IMR-90 (cell line): ENCODE measurements at regions not wholly inside any gene's neighbourhood (a gene's known extent, or its start where the extent isn't known, plus 50 kb on each side); places are given as distances from the start of the nearest gene placed in this dataset.

Experiments
- ATAC-seq: fragments of 200-7000 bp; cut with Tn5 transposase; 2 replicates; pipeline ENCODE4 v1.9.1; 2020; ENCODE audit warnings: low read depth, mild to moderate bottlenecking, moderate library complexity
- BruUV-seq: library from RNA; stranded (reverse); fragments of 400-500 nt; replicated peaks from 2 replicates; lab custom pipeline; 2021; lab: Mats Ljungman, UMichigan
- CTCF ChIA-PET: fragments of 300-600 bp; formaldehyde crosslinking; extraction: SDS; loops from one replicate; lab custom pipeline; 2021; ENCODE audit warnings: antibody characterized with exemption; lab: Yijun Ruan, JAX
- POLR2A ChIA-PET: fragments of 300-600 bp; sonication (Branson Sonifier 250); formaldehyde crosslinking; loops from one replicate; lab custom pipeline; 2022; ENCODE audit warnings: antibody characterized with exemption; ENCODE audit not compliant: unreplicated experiment; lab: Charles Lee
- DNase-seq: peaks from one replicate; pipeline ENCODE4 v3.0.0; 2013
- H2AFZ ChIP-seq: replicated peaks from 2 replicates; pipeline ENCODE3; 2013; ENCODE audit warnings: low read length, mild to moderate bottlenecking; ENCODE audit not compliant: poor library complexity
- H2AK5ac ChIP-seq: 2 replicates; pipeline ENCODE4 v1.6.1; 2013; ENCODE audit warnings: low read depth, low read length, inconsistent platforms
- H2AK9ac ChIP-seq: replicated peaks from 2 replicates; pipeline ENCODE3; 2013; ENCODE audit warnings: mild to moderate bottlenecking, low read depth, low read length, moderate library complexity; ENCODE audit not compliant: poor library complexity
- H2BK120ac ChIP-seq: 2 replicates; pipeline ENCODE4 v1.6.1; 2013; ENCODE audit warnings: low read depth, low read length, inconsistent platforms
- H2BK15ac ChIP-seq: 3 replicates; pipeline ENCODE4 v1.6.1; 2013; ENCODE audit warnings: low read depth, low read length, inconsistent platforms
- H2BK20ac ChIP-seq: 2 replicates; pipeline ENCODE4 v1.6.1; 2013; ENCODE audit warnings: low read depth, mild to moderate bottlenecking, inconsistent platforms, low read length, moderate library complexity
- H2BK5ac ChIP-seq: 2 replicates; pipeline ENCODE4 v1.6.1; 2013; ENCODE audit warnings: mild to moderate bottlenecking, low read depth, low read length, inconsistent platforms; ENCODE audit not compliant: poor library complexity, severe bottlenecking
- H3K14ac ChIP-seq: replicated peaks from 2 replicates; pipeline ENCODE4 v1.6.1; 2013; ENCODE audit warnings: low read depth, low read length, inconsistent platforms
- H3K18ac ChIP-seq: 2 replicates; pipeline ENCODE4 v1.6.1; 2013; ENCODE audit warnings: low read depth, low read length, control low read depth
- H3K23ac ChIP-seq: 2 replicates; pipeline ENCODE4 v1.6.1; 2013; ENCODE audit warnings: low read depth, low read length, inconsistent platforms
- H3K27ac ChIP-seq: 2 replicates; pipeline ENCODE4 v1.5.1; 2013; ENCODE audit warnings: mild to moderate bottlenecking, control low read depth, low read length; ENCODE audit not compliant: insufficient read depth
- H3K27me3 ChIP-seq: 2 replicates; pipeline ENCODE4 v1.6.1; 2013; ENCODE audit warnings: low read length; ENCODE audit not compliant: control insufficient read depth, insufficient read depth
- H3K36me3 ChIP-seq: 2 replicates; pipeline ENCODE4 v1.6.1; 2013; ENCODE audit warnings: low read length, mixed read lengths; ENCODE audit not compliant: control insufficient read depth, insufficient read depth
- H3K4ac ChIP-seq: 2 replicates; pipeline ENCODE4 v1.6.1; 2013; ENCODE audit warnings: low read depth, low read length, inconsistent platforms
- H3K4me1 ChIP-seq: 2 replicates; pipeline ENCODE4 v1.6.1; 2013; ENCODE audit warnings: low read length, mixed read lengths; ENCODE audit not compliant: control insufficient read depth, insufficient read depth
- H3K4me2 ChIP-seq: 2 replicates; pipeline ENCODE4 v1.6.1; 2013; ENCODE audit warnings: low read depth, mild to moderate bottlenecking, control low read depth, low read length, moderate library complexity
- H3K4me3 ChIP-seq: 2 replicates; pipeline ENCODE4 v1.5.1; 2013; ENCODE audit warnings: low read depth, mild to moderate bottlenecking, control low read depth, low read length, moderate library complexity; ENCODE audit not compliant: insufficient read depth
- H3K56ac ChIP-seq: 2 replicates; pipeline ENCODE4 v1.6.1; 2013; ENCODE audit warnings: low read length, inconsistent platforms; ENCODE audit not compliant: insufficient read depth; ENCODE audit errors: extremely low read depth
- H3K79me1 ChIP-seq, 2 experiments: 2 replicates each; pipeline ENCODE4 v1.6.1; 2013; ENCODE audit warnings: low read length in 2 of 2, inconsistent platforms in 1 of 2, low read depth in 1 of 2
- H3K9ac ChIP-seq: 2 replicates; pipeline ENCODE4 v1.6.1; 2013; ENCODE audit warnings: low read depth, low read length, control low read depth
- H3K9me1 ChIP-seq: 2 replicates; pipeline ENCODE4 v1.6.1; 2013; ENCODE audit warnings: low read length, inconsistent platforms; ENCODE audit not compliant: insufficient read depth
- H3K9me3 ChIP-seq: 2 replicates; pipeline ENCODE4 v1.6.1; 2013; ENCODE audit warnings: low read length; ENCODE audit not compliant: control insufficient read depth, insufficient read depth
- H4K20me1 ChIP-seq: 2 replicates; pipeline ENCODE4 v1.6.1; 2013; ENCODE audit warnings: low read length, inconsistent platforms; ENCODE audit not compliant: insufficient read depth
- H4K5ac ChIP-seq: 2 replicates; pipeline ENCODE4 v1.6.1; 2013; ENCODE audit warnings: mild to moderate bottlenecking, low read depth, low read length, control low read depth
- H4K8ac ChIP-seq, 2 experiments: 2 replicates each; pipeline ENCODE4 v1.6.1; 2013; ENCODE audit warnings: low read depth in 2 of 2, low read length in 2 of 2, control low read depth in 1 of 2, inconsistent platforms in 1 of 2
- H4K91ac ChIP-seq: 2 replicates; pipeline ENCODE4 v1.6.1; 2013; ENCODE audit warnings: low read depth, low read length, inconsistent platforms; ENCODE audit not compliant: insufficient read depth
- BHLHE40 ChIP-seq: fragments of 150-350 bp; IDR thresholded peaks from 2 replicates; pipeline ENCODE4 v1.6.1; 2016; ENCODE audit warnings: mild to moderate bottlenecking, low read depth, low read length
- CHD1 ChIP-seq: IDR thresholded peaks from 2 replicates; pipeline ENCODE4 v1.6.1; 2012; ENCODE audit warnings: low read depth, low read length, improper control_type of control experiment
- MAFK ChIP-seq: IDR thresholded peaks from 2 replicates; pipeline ENCODE4 v1.6.1; 2012; ENCODE audit warnings: low read depth, low read length, improper control_type of control experiment
- POLR2A ChIP-seq: IDR thresholded peaks from 2 replicates; pipeline ENCODE4 v1.6.1; 2012; ENCODE audit warnings: mild to moderate bottlenecking, low read depth, low read length
- RCOR1 ChIP-seq: IDR thresholded peaks from 2 replicates; pipeline ENCODE4 v1.6.1; 2012; ENCODE audit warnings: mild to moderate bottlenecking, low read length, improper control_type of control experiment; ENCODE audit not compliant: insufficient replicate concordance
- RFX5 ChIP-seq: IDR thresholded peaks from 2 replicates; pipeline ENCODE4 v1.8.0; 2012; ENCODE audit warnings: low read depth, mild to moderate bottlenecking, low read length, moderate library complexity
- SMC3 ChIP-seq: fragments of 150-350 bp; IDR thresholded peaks from 2 replicates; pipeline ENCODE4 v1.6.1; 2016; ENCODE audit warnings: low read depth, mild to moderate bottlenecking, antibody characterized with exemption, low read length, moderate library complexity
- USF2 ChIP-seq: fragments of 150-350 bp; IDR thresholded peaks from 2 replicates; pipeline ENCODE4 v1.6.1; 2017; ENCODE audit warnings: mild to moderate bottlenecking, antibody characterized with exemption, low read length, low read depth
- WGBS, 2 experiments: methylation state at CpG; one replicate each; pipeline versions ENCODE4 v1.1.5 to v1.1.7; 2013; ENCODE audit warnings: missing lambda C conversion rate in 2 of 2; ENCODE audit not compliant: insufficient read length in 1 of 2; ENCODE audit errors: extremely low coverage in 2 of 2; 5-methylcytosine and 5-hydroxymethylcytosine counted together
- dilution Hi-C: fragments of 300-500 bp; cut with HindIII; formaldehyde crosslinking; loops from one replicate; pipeline ENCODE4 v1.14.3; 2018; ENCODE audit warnings: low sequenced_read_pairs; ENCODE audit not compliant: unreplicated experiment
- in situ Hi-C: fragments of 300-500 bp; cut with MboI; formaldehyde crosslinking; loops from 3 replicates; pipeline ENCODE4 v1.14.3; 2019; ENCODE audit warnings: low sequenced_read_pairs, inconsistent platforms, mixed read lengths
- intact Hi-C: fragments of 100-400 bp; cut with micrococcal nuclease; formaldehyde crosslinking; loops from 2 replicates; pipeline ENCODE4 v1.10.0; 2022
- TF ChIP-seq, protein P1 (sequence below): conservative IDR thresholded peaks from 2 replicates; pipeline ENCODE4 v1.5.1; 2012; ENCODE audit warnings: mild to moderate bottlenecking, low read depth, low read length, improper control_type of control experiment

DNA sequence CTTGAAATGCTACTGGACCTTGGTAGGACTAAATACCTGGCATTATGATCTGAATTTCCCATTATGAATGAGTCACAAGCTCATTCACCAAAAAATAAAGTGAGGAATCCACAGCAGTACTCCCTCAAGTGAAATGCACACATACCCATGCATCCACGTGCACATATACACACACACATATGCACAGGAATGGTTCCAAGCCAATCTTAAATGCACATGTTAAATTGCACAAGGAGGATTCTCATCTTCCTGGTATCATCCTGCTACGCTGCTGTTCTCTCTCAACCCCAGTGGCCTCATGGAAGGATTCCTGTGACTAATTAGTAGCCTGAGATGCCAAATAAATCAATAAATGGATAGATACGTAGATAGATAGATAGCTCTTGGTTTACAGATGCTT is 132.1 kb upstream of the KLF12 start:
- BruUV-seq: no TSS peak
- Histone ChIP-seq H3K4ac (no peak overlapping the region), H2AK9ac (no peak overlapping the region), H3K4me3 (no peak overlapping the region), H3K9me1 (no peaks in the 10 kb centered on the region), H2AK5ac (no peak overlapping the region), H4K8ac (no peak overlapping the region), H2BK20ac (no peak overlapping the region), H3K9ac (no peak overlapping the region), H3K79me1 (no peaks in the 10 kb centered on the region), H2AFZ (no peak overlapping the region), H4K20me1 (no peaks in the 10 kb centered on the region), H2BK120ac (no peak overlapping the region), H4K91ac (no peak overlapping the region), H3K4me1 (no peaks in the 10 kb centered on the region), H3K18ac (no peak overlapping the region), H4K5ac (no peak overlapping the region), H3K27me3 (no peaks in the 10 kb centered on the region), H2BK5ac (no peak overlapping the region), H3K4me2 (no peak overlapping the region), H3K56ac (no peak overlapping the region), H3K23ac (no peak overlapping the region), H2BK15ac (no peak overlapping the region), H3K14ac (no peak overlapping the region), H3K9me3 (peaks cover 7% of the 10 kb centered on the region), H3K36me3 (no peaks in the 10 kb centered on the region), H3K27ac (no peak overlapping the region)
- ATAC-seq: no peak
- POLR2A ChIA-PET: no interaction called here
- no peak for DNase-seq
- TF ChIP-seq POLR2A (no peak), RFX5 (no peak), CHD1 (no peak), SMC3 (no peak), BHLHE40 (no peak), MAFK (no peak), RCOR1 (no peak), USF2 (no peak)
- TF ChIP-seq, protein P1, sequence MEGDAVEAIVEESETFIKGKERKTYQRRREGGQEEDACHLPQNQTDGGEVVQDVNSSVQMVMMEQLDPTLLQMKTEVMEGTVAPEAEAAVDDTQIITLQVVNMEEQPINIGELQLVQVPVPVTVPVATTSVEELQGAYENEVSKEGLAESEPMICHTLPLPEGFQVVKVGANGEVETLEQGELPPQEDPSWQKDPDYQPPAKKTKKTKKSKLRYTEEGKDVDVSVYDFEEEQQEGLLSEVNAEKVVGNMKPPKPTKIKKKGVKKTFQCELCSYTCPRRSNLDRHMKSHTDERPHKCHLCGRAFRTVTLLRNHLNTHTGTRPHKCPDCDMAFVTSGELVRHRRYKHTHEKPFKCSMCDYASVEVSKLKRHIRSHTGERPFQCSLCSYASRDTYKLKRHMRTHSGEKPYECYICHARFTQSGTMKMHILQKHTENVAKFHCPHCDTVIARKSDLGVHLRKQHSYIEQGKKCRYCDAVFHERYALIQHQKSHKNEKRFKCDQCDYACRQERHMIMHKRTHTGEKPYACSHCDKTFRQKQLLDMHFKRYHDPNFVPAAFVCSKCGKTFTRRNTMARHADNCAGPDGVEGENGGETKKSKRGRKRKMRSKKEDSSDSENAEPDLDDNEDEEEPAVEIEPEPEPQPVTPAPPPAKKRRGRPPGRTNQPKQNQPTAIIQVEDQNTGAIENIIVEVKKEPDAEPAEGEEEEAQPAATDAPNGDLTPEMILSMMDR: no peak
- in situ Hi-C loops: no loop called here
- CTCF ChIA-PET: no interaction called here
- no CpG with 5 or more reads among the region's 3 CpGs for WGBS, 2 experiments
- intact Hi-C loops: no loop called here
- dilution Hi-C loops: no loop called here
